Neural cell (in vitro differentiated cells): ENCODE measurements at regions not wholly inside any gene's neighbourhood (a gene's known extent, or its start where the extent isn't known, plus 50 kb on each side); places are given as distances from the start of the nearest gene placed in this dataset.

Source experiments
- EP300 ChIP-seq: fragments of 450-650 bp; conservative IDR thresholded peaks from 2 replicates; pipeline ENCODE4 v1.6.1; 2014; ENCODE audit warnings: antibody characterized with exemption, mild to moderate bottlenecking, moderate library complexity; ENCODE audit not compliant: poor library complexity, severe bottlenecking
- EZH2 ChIP-seq: fragments of 200-600, 300-800 bp; shearing (Covaris generic), sonication (generic); IDR thresholded peaks from 2 replicates; pipeline ENCODE4 v1.6.1; 2014; ENCODE audit warnings: antibody characterized with exemption, low read length, borderline replicate concordance, mild to moderate bottlenecking; ENCODE audit not compliant: insufficient read depth, poor library complexity, severe bottlenecking
- MXI1 ChIP-seq: fragments of 450-650 bp; conservative IDR thresholded peaks from 2 replicates; pipeline ENCODE4 v1.6.1; 2014; ENCODE audit warnings: antibody characterized with exemption, mild to moderate bottlenecking; ENCODE audit not compliant: poor library complexity, severe bottlenecking
- POLR2AphosphoS5 ChIP-seq: IDR thresholded peaks from 2 replicates; pipeline ENCODE4 v1.6.1; 2012
- REST ChIP-seq: IDR thresholded peaks from 2 replicates; pipeline ENCODE4 v1.6.1; 2012; ENCODE audit warnings: borderline replicate concordance
- SMC3 ChIP-seq: fragments of 450-650 bp; conservative IDR thresholded peaks from 2 replicates; pipeline ENCODE4 v1.6.1; 2014; ENCODE audit warnings: antibody characterized with exemption, mild to moderate bottlenecking, moderate library complexity; ENCODE audit not compliant: poor library complexity
- TAF1 ChIP-seq: IDR thresholded peaks from 2 replicates; pipeline ENCODE4 v1.6.1; 2012; ENCODE audit warnings: low read depth
- TF ChIP-seq, protein P1 (sequence below): fragments of 450-650 bp; IDR thresholded peaks from 2 replicates; pipeline ENCODE4 v1.5.1; 2014; ENCODE audit warnings: antibody characterized with exemption, mild to moderate bottlenecking, moderate library complexity; ENCODE audit not compliant: poor library complexity, severe bottlenecking

- TF ChIP-seq, protein P1, sequence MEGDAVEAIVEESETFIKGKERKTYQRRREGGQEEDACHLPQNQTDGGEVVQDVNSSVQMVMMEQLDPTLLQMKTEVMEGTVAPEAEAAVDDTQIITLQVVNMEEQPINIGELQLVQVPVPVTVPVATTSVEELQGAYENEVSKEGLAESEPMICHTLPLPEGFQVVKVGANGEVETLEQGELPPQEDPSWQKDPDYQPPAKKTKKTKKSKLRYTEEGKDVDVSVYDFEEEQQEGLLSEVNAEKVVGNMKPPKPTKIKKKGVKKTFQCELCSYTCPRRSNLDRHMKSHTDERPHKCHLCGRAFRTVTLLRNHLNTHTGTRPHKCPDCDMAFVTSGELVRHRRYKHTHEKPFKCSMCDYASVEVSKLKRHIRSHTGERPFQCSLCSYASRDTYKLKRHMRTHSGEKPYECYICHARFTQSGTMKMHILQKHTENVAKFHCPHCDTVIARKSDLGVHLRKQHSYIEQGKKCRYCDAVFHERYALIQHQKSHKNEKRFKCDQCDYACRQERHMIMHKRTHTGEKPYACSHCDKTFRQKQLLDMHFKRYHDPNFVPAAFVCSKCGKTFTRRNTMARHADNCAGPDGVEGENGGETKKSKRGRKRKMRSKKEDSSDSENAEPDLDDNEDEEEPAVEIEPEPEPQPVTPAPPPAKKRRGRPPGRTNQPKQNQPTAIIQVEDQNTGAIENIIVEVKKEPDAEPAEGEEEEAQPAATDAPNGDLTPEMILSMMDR: no peak
- no peak for TF ChIP-seq EZH2
- no peak for TF ChIP-seq REST
- no peak for TF ChIP-seq MXI1
- no peak for TF ChIP-seq EP300
- no peak for TF ChIP-seq TAF1
- no peak for TF ChIP-seq POLR2AphosphoS5
- no peak for TF ChIP-seq SMC3
Measured at GRCh38 chr6:169913096-169913638, 161.7 kb downstream of the ERMARD start.
